Bone marrow (tissue), 2 donors: ENCODE measurements at regions not wholly inside any gene's neighbourhood (a gene's known extent, or its start where the extent isn't known, plus 50 kb on each side); places are given as distances from the start of the nearest gene placed in this dataset.

ENCODE experiments used
- DNase-seq, 2 donors: peaks; one replicate each; lab custom pipeline; 2025; lab: John Stamatoyannopoulos, UW

- DNase-seq = no peak
Measured at GRCh38 chr22:27681037-27681436, 120.5 kb downstream of the MN1 start.

- DNase-seq = no peak
Measured at GRCh38 chr22:27682437-27682836, 119.1 kb downstream of the MN1 start.

- DNase-seq = no peak
Measured at GRCh38 chr22:27684901-27685300, 116.7 kb downstream of the MN1 start.

GRCh38 chr22:27685515-27685914, 116.0 kb downstream of the MN1 start:
- no peak for DNase-seq

GRCh38 chr22:27685970-27686369, 115.6 kb downstream of the MN1 start:
- DNase-seq = no peak

GRCh38 chr22:27686534-27686933, 115.0 kb downstream of the MN1 start:
- no peak for DNase-seq

GRCh38 chr22:27687984-27688545, 113.5 kb downstream of the MN1 start:
- DNase-seq = no peak

- DNase-seq = no peak
Measured at GRCh38 chr22:27689664-27690063, 111.9 kb downstream of the MN1 start.

GRCh38 chr22:27690599-27690998, 111.0 kb downstream of the MN1 start:
- no peak for DNase-seq

GRCh38 chr22:27692243-27692642, 109.3 kb downstream of the MN1 start:
- DNase-seq = no peak

GRCh38 chr22:27695925-27696324, 105.6 kb downstream of the MN1 start:
- no peak for DNase-seq

- DNase-seq = no peak
Measured at GRCh38 chr22:27697888-27698287, 103.7 kb downstream of the MN1 start.
